ENCODE measurements at regions not wholly inside any gene's neighbourhood (a gene's known extent, or its start where the extent isn't known, plus 50 kb on each side); places are given as distances from the start of the nearest gene placed in this dataset.

- 81% methylated on average over 8 of the region's 8 CpGs for WGBS
- H3K9ac ChIP-seq (ENCODE audit: low read depth, low read length), result no peak overlapping the region
- peaks cover 11% of the 10 kb centered on the region; the same call in 1 of the 2 replicates for H3K4me1 ChIP-seq (ENCODE audit: insufficient read depth, low read length)
- H3K9me3 ChIP-seq (ENCODE audit: insufficient read depth, low read depth, low read length), result no peaks in the 10 kb centered on the region
- H3K27ac ChIP-seq (ENCODE audit: low read depth, low read length), result no peak overlapping the region
- no peaks in the 10 kb centered on the region for H3K27me3 ChIP-seq (ENCODE audit: insufficient read depth, low read length)
- no peaks in the 10 kb centered on the region for H3K36me3 ChIP-seq (ENCODE audit: insufficient read depth, low read length)
- H3K4me3 ChIP-seq (ENCODE audit: low read length), result no peak overlapping the region
Measured at GRCh38 chr16:85475233-85475632, 137.9 kb upstream of the GSE1 start.

- no peaks in the 10 kb centered on the region for H3K9me3 ChIP-seq (ENCODE audit: insufficient read depth, low read depth, low read length)
- 96% methylated on average over 22 of the region's 22 CpGs for WGBS
- H3K27me3 ChIP-seq (ENCODE audit: insufficient read depth, low read length), result no peaks in the 10 kb centered on the region
- H3K4me1 ChIP-seq (ENCODE audit: insufficient read depth, low read length), result peaks cover 11% of the 10 kb centered on the region; the same call in 1 of the 2 replicates
- H3K4me3 ChIP-seq (ENCODE audit: low read length), result no peak overlapping the region
- no peak overlapping the region for H3K9ac ChIP-seq (ENCODE audit: low read depth, low read length)
- no peaks in the 10 kb centered on the region for H3K36me3 ChIP-seq (ENCODE audit: insufficient read depth, low read length)
- no peak overlapping the region for H3K27ac ChIP-seq (ENCODE audit: low read depth, low read length)
Measured at GRCh38 chr16:85475691-85476300, 137.3 kb upstream of the GSE1 start.

- peaks cover 11% of the 10 kb centered on the region; the same call in 1 of the 2 replicates for H3K4me1 ChIP-seq (ENCODE audit: insufficient read depth, low read length)
- no peaks in the 10 kb centered on the region for H3K9me3 ChIP-seq (ENCODE audit: insufficient read depth, low read depth, low read length)
- H3K36me3 ChIP-seq (ENCODE audit: insufficient read depth, low read length), result no peaks in the 10 kb centered on the region
- H3K4me3 ChIP-seq (ENCODE audit: low read length), result no peak overlapping the region
- H3K9ac ChIP-seq (ENCODE audit: low read depth, low read length), result no peak overlapping the region
- 95% methylated on average over 11 of the region's 11 CpGs for WGBS
- no peak overlapping the region for H3K27ac ChIP-seq (ENCODE audit: low read depth, low read length)
- no peaks in the 10 kb centered on the region for H3K27me3 ChIP-seq (ENCODE audit: insufficient read depth, low read length)
Measured at GRCh38 chr16:85476389-85476788, 136.7 kb upstream of the GSE1 start.

- peaks cover 11% of the 10 kb centered on the region; the same call in 1 of the 2 replicates for H3K4me1 ChIP-seq (ENCODE audit: insufficient read depth, low read length)
- H3K9ac ChIP-seq (ENCODE audit: low read depth, low read length), result no peak overlapping the region
- no peaks in the 10 kb centered on the region for H3K9me3 ChIP-seq (ENCODE audit: insufficient read depth, low read depth, low read length)
- no peak overlapping the region for H3K27ac ChIP-seq (ENCODE audit: low read depth, low read length)
- 94% methylated on average over 20 of the region's 24 CpGs for WGBS
- H3K36me3 ChIP-seq (ENCODE audit: insufficient read depth, low read length), result no peaks in the 10 kb centered on the region
- H3K27me3 ChIP-seq (ENCODE audit: insufficient read depth, low read length), result no peaks in the 10 kb centered on the region
- H3K4me3 ChIP-seq (ENCODE audit: low read length), result no peak overlapping the region
Measured at GRCh38 chr16:85477801-85478363, 135.2 kb upstream of the GSE1 start.

GRCh38 chr16:85479972-85480726 lies 133.0 kb upstream of the GSE1 start:
- Histone ChIP-seq H3K4me1 (ENCODE audit: insufficient read depth, low read length) (no peaks in the 10 kb centered on the region), H3K9me3 (ENCODE audit: insufficient read depth, low read depth, low read length) (no peaks in the 10 kb centered on the region), H3K27me3 (ENCODE audit: insufficient read depth, low read length) (no peaks in the 10 kb centered on the region), H3K4me3 (ENCODE audit: low read length) (no peak overlapping the region), H3K9ac (ENCODE audit: low read depth, low read length) (no peak overlapping the region), H3K36me3 (ENCODE audit: insufficient read depth, low read length) (no peaks in the 10 kb centered on the region), H3K27ac (ENCODE audit: low read depth, low read length) (no peak overlapping the region)
- 85% methylated on average over 26 of the region's 26 CpGs for WGBS

- WGBS, result 77% methylated on average over 18 of the region's 18 CpGs
- no peak overlapping the region for H3K27ac ChIP-seq (ENCODE audit: low read depth, low read length)
- H3K27me3 ChIP-seq (ENCODE audit: insufficient read depth, low read length), result no peaks in the 10 kb centered on the region
- no peak overlapping the region for H3K4me3 ChIP-seq (ENCODE audit: low read length)
- no peaks in the 10 kb centered on the region for H3K4me1 ChIP-seq (ENCODE audit: insufficient read depth, low read length)
- H3K9me3 ChIP-seq (ENCODE audit: insufficient read depth, low read depth, low read length), result no peaks in the 10 kb centered on the region
- H3K9ac ChIP-seq (ENCODE audit: low read depth, low read length), result no peak overlapping the region
- H3K36me3 ChIP-seq (ENCODE audit: insufficient read depth, low read length), result no peaks in the 10 kb centered on the region
Measured at GRCh38 chr16:85480727-85481101, 132.4 kb upstream of the GSE1 start.

- Histone ChIP-seq H3K4me3 (ENCODE audit: low read length) (no peak overlapping the region), H3K27ac (ENCODE audit: low read depth, low read length) (no peak overlapping the region), H3K36me3 (ENCODE audit: insufficient read depth, low read length) (no peaks in the 10 kb centered on the region), H3K4me1 (ENCODE audit: insufficient read depth, low read length) (no peaks in the 10 kb centered on the region), H3K27me3 (ENCODE audit: insufficient read depth, low read length) (no peaks in the 10 kb centered on the region), H3K9me3 (ENCODE audit: insufficient read depth, low read depth, low read length) (no peaks in the 10 kb centered on the region), H3K9ac (ENCODE audit: low read depth, low read length) (no peak overlapping the region)
- 97% methylated on average over 1 of the region's 1 CpG for WGBS
Measured at GRCh38 chr16:85481206-85481605, 131.9 kb upstream of the GSE1 start.

- Histone ChIP-seq H3K9me3 (ENCODE audit: insufficient read depth, low read depth, low read length) (no peaks in the 10 kb centered on the region), H3K27me3 (ENCODE audit: insufficient read depth, low read length) (no peaks in the 10 kb centered on the region), H3K27ac (ENCODE audit: low read depth, low read length) (no peak overlapping the region), H3K9ac (ENCODE audit: low read depth, low read length) (no peak overlapping the region), H3K4me3 (ENCODE audit: low read length) (no peak overlapping the region), H3K36me3 (ENCODE audit: insufficient read depth, low read length) (no peaks in the 10 kb centered on the region), H3K4me1 (ENCODE audit: insufficient read depth, low read length) (no peaks in the 10 kb centered on the region)
- WGBS, result 89% methylated on average over 19 of the region's 19 CpGs
Measured at GRCh38 chr16:85481738-85482137, 131.4 kb upstream of the GSE1 start.

- Histone ChIP-seq H3K9me3 (ENCODE audit: insufficient read depth, low read depth, low read length) (no peaks in the 10 kb centered on the region), H3K4me1 (ENCODE audit: insufficient read depth, low read length) (no peaks in the 10 kb centered on the region), H3K27ac (ENCODE audit: low read depth, low read length) (no peak overlapping the region), H3K4me3 (ENCODE audit: low read length) (no peak overlapping the region), H3K36me3 (ENCODE audit: insufficient read depth, low read length) (no peaks in the 10 kb centered on the region), H3K9ac (ENCODE audit: low read depth, low read length) (no peak overlapping the region), H3K27me3 (ENCODE audit: insufficient read depth, low read length) (no peaks in the 10 kb centered on the region)
- 89% methylated on average over 19 of the region's 19 CpGs for WGBS
Measured at GRCh38 chr16:85483424-85483823, 129.7 kb upstream of the GSE1 start.

- 95% methylated on average over 30 of the region's 30 CpGs for WGBS
- Histone ChIP-seq H3K9ac (ENCODE audit: low read depth, low read length) (no peak overlapping the region), H3K27ac (ENCODE audit: low read depth, low read length) (no peak overlapping the region), H3K4me3 (ENCODE audit: low read length) (no peak overlapping the region), H3K4me1 (ENCODE audit: insufficient read depth, low read length) (no peaks in the 10 kb centered on the region), H3K27me3 (ENCODE audit: insufficient read depth, low read length) (no peaks in the 10 kb centered on the region), H3K36me3 (ENCODE audit: insufficient read depth, low read length) (no peaks in the 10 kb centered on the region), H3K9me3 (ENCODE audit: insufficient read depth, low read depth, low read length) (no peaks in the 10 kb centered on the region)
Measured at GRCh38 chr16:85484347-85485300, 128.5 kb upstream of the GSE1 start.

GRCh38 chr16:85485379-85485778 lies 127.7 kb upstream of the GSE1 start:
- H3K9ac ChIP-seq (ENCODE audit: low read depth, low read length), result no peak overlapping the region
- no peak overlapping the region for H3K4me3 ChIP-seq (ENCODE audit: low read length)
- H3K9me3 ChIP-seq (ENCODE audit: insufficient read depth, low read depth, low read length), result no peaks in the 10 kb centered on the region
- H3K36me3 ChIP-seq (ENCODE audit: insufficient read depth, low read length), result no peaks in the 10 kb centered on the region
- 94% methylated on average over 28 of the region's 28 CpGs for WGBS
- H3K27ac ChIP-seq (ENCODE audit: low read depth, low read length), result no peak overlapping the region
- no peaks in the 10 kb centered on the region for H3K27me3 ChIP-seq (ENCODE audit: insufficient read depth, low read length)
- no peaks in the 10 kb centered on the region for H3K4me1 ChIP-seq (ENCODE audit: insufficient read depth, low read length)
